DMS153 treated with DMSO at 0.1 percent for 48 hours (cell line): ENCODE measurements at regions not wholly inside any gene's neighbourhood (a gene's known extent, or its start where the extent isn't known, plus 50 kb on each side); places are given as distances from the start of the nearest gene placed in this dataset.

ENCODE experiments used
- DNase-seq: peaks from one replicate; lab custom pipeline; 2025; ENCODE audit not compliant: unreplicated experiment; lab: John Stamatoyannopoulos, UW

GRCh38 chr6:14791526-14791925 lies 454.3 kb upstream of the JARID2 start:
- DNase-seq = no peak

DNA sequence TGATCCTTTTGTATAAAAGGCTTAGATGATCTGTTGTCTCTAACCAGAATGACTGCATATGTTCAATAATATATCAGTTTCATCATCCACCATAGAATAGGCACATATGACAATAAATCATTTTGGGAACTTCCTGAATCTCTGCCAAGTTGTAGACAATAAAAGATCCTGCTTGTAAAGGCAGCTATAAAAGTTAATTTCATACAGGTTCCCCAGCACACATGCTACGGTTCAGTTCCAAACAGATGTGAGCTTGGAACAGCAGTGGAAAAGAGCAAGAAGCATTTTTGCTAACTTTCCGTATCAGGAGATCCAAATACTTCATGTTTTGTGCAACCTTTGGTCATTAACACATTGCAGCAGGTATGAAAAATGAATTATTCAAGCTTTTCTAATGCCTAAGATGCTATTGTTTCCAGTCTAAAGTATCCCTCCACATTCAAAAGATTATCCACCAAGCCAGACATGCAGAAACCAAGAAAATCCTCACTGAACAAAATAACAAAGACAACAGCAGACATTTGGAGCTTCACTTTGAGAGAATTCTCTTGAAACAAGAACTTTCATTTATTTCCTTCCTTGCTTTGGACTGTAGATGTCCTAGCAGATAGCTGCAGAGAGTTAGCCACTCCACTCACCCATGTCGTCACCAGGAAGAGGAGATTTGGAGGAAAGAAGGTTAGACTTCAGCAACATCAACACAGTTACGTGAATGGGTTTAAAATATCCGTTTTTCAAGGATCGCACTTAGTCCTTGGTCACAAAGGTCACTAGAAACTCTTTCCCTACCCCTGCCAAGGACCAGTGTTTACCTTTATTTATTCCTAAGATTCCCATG lies 453.5 kb upstream of the JARID2 start:
- DNase-seq = peak; percentile 30

- no peak for DNase-seq
Observed at GRCh38 chr6:14795451-14795850, 450.4 kb upstream of the JARID2 start.

DNA sequence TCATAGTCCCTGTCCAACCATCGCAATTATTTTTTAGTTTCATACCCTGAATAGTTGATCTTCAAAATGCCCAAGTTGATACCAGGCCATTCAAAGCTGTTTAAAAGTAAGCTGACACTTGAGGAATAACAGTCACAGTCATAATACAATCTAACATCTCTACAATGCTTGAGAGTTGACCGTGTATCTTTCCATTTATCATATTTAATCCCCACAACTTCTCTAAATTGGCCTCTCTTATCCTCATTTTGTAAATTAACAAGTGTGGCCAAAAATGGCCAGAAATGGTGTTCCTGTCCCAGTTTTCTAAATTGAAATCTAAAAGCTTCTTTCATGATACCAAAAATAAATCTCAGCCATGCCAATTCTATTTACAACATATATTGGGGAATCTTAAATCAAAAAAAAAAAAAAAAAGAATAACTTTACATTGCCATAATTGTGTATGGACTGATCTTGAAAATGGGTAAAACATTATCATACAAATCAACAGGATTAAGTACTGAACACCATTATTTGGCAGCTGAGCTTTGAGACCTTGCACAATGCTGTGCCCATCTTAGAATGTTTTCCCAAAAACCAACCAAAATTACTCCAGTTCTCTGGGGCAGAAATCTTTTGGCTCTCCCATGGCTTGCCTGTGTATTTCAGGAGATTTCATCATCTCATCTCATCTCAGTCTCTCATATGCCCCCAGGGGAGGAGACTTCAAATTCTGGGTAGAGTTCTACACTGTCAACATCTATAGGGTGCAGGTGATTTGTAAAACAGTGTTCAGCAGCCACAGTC lies 448.7 kb upstream of the JARID2 start:
- DNase-seq = no peak

- no peak for DNase-seq
Observed at GRCh38 chr6:14797875-14798593, 447.8 kb upstream of the JARID2 start.

GRCh38 chr6:14798594-14798982 lies 447.3 kb upstream of the JARID2 start:
- DNase-seq = no peak

DNA sequence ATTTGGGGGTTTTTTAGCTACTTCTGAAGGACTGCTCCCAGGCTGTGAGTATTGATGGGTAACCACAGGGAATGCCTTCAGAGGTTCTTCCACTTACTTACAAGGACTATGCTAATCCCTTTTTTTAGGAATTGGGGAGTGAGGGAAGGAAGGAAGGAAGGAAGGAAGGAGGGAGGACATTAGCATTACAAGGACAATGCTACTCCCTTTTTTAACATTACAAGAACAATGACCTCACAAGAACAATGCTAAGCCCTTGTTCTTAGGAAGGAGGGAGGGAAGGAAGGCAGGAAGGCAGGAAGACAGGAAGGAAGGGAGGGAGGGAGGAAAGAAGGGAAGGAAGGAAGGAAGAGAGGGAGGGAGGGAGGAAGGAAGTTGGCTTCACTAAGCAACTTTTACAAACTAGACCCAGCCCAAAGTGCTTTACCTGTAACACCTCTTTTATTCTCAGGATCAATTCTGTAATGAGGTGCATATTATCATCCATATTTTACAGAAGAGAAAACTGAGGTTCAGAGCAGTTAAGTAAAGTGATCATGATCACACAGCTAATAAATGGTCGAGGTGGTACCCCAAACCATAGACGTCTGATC lies 446.8 kb upstream of the JARID2 start:
- no peak for DNase-seq

- peak; percentile 27 for DNase-seq
Observed at GRCh38 chr6:14799928-14800327, 445.9 kb upstream of the JARID2 start.

- no peak for DNase-seq
Observed at GRCh38 chr6:14802514-14803160, 443.2 kb upstream of the JARID2 start.

GRCh38 chr6:14804001-14804784 lies 441.7 kb upstream of the JARID2 start:
- DNase-seq = no peak

DNA sequence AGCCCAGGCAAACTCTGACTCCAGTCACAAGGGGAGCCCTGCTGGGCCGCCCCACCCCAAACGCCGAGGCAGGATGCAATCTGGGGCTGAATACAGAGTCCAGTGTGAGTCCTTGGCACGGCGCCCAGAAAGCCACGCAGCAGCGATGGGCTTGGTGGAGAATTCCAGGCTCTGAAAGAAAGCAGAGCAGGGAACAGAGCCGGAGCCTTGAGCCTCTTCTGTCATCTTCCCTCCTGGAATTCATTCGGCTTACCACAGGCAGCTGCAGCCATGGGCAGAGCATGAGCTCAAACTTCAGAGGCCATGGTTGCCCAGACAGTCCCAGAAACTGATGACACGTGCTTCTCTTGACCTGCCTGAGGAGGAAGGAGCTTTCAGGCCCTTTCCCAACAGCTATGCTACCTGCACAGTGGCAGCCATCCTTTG lies 441.1 kb upstream of the JARID2 start:
- DNase-seq = peak; percentile 15

DNA sequence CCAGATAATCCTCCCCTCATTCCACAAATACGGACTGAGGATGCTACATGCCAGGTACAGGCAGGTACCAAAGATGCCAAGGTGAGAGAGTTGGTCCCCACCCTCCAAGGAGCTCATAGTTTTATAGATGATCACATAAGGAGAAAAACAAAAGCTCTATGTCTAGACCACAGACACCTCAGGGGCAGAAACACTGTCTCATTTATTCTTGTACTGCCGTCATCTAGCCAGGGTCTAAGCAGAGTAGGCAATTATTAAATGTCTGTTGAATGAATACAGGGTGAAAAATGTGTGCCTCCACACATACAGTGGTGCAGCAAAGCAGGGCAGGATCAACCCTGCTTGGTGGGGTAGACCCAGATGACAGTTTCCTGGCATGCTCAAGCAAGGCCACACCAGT lies 439.8 kb upstream of the JARID2 start:
- DNase-seq = no peak

- no peak for DNase-seq
Observed at GRCh38 chr6:14807130-14807529, 438.7 kb upstream of the JARID2 start.

DNA sequence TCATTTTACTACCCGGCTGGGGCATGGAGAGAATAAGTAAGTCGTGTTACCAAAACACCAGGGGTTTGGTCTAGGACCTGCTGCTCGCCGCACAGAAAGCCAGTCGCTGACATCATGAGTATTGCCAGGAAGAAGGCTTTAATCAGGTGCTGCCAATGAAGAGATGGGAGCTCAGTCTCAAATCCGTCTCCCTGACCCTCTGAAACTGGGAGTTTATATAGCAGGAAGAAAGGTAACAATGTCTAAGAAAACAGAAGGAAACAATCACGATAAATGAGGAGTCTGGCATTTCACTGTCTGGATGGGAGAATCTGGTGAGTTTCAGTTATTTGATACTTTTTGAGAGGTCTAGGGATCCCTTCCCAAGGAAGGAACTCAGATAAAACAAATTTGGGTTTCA lies 437.9 kb upstream of the JARID2 start:
- DNase-seq = no peak

DNA sequence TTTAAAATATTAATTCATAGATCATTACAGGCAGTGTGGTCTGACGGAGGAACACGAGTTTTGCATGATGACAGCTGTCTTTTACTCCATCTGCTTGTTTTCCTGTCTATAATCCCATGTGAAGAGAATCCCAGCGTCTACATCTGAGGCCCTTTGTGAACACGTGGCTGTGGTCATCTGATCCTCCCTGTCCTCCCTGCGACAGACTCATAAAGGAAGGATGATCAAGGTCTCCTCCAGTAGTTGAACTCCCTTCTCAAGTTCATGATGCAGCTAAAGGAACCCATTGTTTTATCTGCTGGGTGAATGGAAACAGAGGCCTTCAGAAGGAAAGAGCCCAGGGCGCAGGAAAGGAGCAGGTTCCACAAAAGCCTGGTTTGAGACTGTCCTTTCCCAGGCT lies 435.8 kb upstream of the JARID2 start:
- no peak for DNase-seq

DNA sequence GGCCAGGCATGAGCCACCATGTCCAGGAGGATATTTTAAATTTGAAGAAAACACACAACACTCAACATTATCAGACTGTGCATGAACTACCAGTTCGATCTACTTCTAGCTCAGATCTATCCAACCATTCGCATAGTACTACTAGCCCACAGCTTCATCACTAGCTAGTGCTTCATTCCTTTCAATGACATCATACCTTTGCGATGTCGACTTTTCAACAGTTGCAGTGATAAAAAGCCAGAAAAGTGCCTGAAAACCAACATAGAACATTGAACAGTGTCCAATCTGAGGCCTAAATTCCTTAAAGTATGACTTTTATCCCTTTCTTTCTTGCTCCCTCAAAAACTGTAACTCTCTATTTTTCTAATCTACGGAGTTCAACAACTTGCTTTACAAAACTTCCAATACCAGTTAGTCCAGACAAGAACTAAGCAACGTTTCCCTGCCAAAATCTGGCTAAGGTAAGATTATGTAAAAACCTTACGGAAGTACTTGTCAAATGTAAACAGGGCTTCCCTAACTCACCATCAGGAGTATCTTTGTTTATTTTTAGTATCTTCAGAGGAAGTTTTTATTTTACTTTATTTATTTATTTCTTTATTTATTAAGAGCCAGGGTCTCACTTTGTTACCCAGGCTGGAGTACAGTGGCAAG lies 434.0 kb upstream of the JARID2 start:
- DNase-seq = no peak

GRCh38 chr6:14814016-14814415 lies 431.9 kb upstream of the JARID2 start:
- no peak for DNase-seq

- DNase-seq = no peak
Observed at GRCh38 chr6:14816116-14816859, 429.6 kb upstream of the JARID2 start.

- DNase-seq = no peak
Observed at GRCh38 chr6:14817074-14817473, 428.8 kb upstream of the JARID2 start.
